ENCODE measurements at regions not wholly inside any gene's neighbourhood (a gene's known extent, or its start where the extent isn't known, plus 50 kb on each side); places are given as distances from the start of the nearest gene placed in this dataset.

DNA sequence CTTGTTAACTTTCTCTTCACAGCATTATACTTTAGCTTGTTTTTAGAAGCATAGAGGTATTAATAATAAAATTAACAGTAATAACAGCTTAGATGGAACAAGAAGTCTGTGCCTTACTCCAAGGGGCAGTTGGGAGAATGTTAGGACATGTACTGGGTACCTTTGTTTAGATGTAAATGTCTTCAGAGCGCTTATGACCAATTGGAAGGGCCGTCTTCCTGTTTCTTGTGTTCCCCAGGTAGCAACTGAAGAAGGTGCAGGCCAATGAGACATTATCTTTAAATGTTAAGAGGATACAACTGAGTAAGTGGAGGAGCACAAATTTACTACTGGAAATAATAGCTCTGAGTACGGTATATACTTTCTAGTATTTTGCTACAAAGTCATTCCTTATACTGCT lies 180.9 kb upstream of the SYT1 start:
- no peak for DNase-seq (ENCODE audit: low read depth)
- TF ChIP-seq CTCF (conservative IDR thresholded peaks at IDR 0.05; ENCODE audit: low read depth, low read length), result no peak
- no peak overlapping the region for H3K4me3 ChIP-seq (ENCODE audit: low read depth, low read length)

DNA sequence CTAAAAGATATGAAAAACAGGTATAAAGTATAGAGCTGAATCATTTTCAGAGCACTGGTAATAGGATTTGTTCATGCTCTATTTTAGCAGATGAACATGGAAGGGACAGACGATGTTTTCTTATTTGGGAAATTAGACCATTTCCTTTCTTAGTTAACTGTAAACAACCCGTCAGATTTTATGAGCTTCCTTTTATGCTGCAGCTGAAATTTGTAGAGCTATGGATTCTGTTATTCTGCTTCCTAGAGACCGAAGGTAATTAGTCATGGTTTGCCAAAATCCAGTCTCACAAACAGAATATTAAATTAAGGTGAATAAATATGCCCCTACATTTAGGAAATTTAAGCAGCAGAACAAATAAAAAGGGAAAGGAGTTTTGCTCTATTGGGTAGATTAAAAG lies 180.2 kb upstream of the SYT1 start:
- H3K4me3 ChIP-seq (ENCODE audit: low read depth, low read length), result no peak overlapping the region
- no peak for DNase-seq (ENCODE audit: low read depth)
- TF ChIP-seq CTCF (conservative IDR thresholded peaks at IDR 0.05; ENCODE audit: low read depth, low read length), result no peak

- TF ChIP-seq CTCF (conservative IDR thresholded peaks at IDR 0.05; ENCODE audit: low read depth, low read length), result no peak
- no peak overlapping the region for H3K4me3 ChIP-seq (ENCODE audit: low read depth, low read length)
- no peak for DNase-seq (ENCODE audit: low read depth)
Observed at GRCh38 chr12:78695749-78696148, 168.8 kb upstream of the SYT1 start.

GRCh38 chr12:78696267-78696666 lies 168.3 kb upstream of the SYT1 start:
- TF ChIP-seq CTCF (conservative IDR thresholded peaks at IDR 0.05; ENCODE audit: low read depth, low read length), result no peak
- no peak for DNase-seq (ENCODE audit: low read depth)

DNA sequence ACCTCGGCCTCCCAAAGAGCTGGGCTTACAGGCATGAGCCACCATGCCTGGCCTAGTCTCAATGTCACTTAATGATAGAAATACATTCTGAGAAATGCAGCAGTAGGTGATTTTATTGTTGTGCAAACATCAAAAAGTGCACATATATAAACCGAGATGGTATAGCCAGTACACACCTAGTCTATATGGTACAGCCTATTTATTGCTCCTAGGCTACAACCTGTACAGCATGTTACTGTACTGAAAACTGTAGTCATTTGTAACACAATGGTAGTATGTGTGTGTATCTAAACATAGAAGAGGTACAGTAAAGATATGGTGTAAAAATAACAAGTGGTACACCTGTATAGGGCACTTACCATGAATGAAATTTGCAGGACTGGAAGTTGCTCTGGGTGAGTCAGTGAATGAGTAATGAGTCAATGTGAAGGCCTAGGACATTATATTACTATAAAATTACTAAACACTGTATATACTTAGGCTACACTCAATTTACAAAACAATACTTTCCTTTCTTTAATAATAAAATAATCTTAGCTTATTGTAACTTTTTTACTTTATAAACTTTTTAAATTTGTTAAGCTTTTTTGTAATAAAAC lies 166.7 kb upstream of the SYT1 start:
- DNase-seq (ENCODE audit: low read depth), result no peak
- TF ChIP-seq CTCF (conservative IDR thresholded peaks at IDR 0.05; ENCODE audit: low read depth, low read length), result no peak
- no peak overlapping the region for H3K4me3 ChIP-seq (ENCODE audit: low read depth, low read length)

More at GRCh38 chr12:78696267-78696666, 168.3 kb upstream of the SYT1 start:
- no peak overlapping the region for H3K4me3 ChIP-seq (ENCODE audit: low read depth, low read length)

GRCh38 chr12:78698747-78699146 lies 165.8 kb upstream of the SYT1 start:
- no peak overlapping the region for H3K4me3 ChIP-seq (ENCODE audit: low read depth, low read length)
- no peak for DNase-seq (ENCODE audit: low read depth)
- no peak for TF ChIP-seq CTCF (conservative IDR thresholded peaks at IDR 0.05; ENCODE audit: low read depth, low read length)

DNA sequence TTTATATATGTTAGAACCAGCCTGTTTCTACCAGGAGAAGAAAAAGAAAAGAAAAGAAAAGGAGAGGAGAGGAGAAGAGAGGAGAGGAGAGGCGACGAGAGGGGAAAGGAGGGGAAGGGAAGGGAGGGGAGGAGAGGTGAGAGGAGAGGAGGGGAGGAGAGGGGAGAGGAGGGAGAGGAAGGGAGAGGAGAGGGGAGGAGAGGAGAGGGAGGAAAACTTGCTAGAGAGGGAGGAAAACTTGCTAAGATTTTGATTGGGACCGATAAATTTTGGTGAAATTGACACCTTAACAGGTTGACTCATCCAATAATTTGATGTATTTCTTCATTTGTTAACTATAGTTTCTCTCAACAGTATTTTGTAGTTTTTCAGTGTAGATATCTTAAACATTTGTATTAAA lies 164.0 kb upstream of the SYT1 start:
- TF ChIP-seq CTCF (conservative IDR thresholded peaks at IDR 0.05; ENCODE audit: low read depth, low read length), result no peak
- no peak for DNase-seq (ENCODE audit: low read depth)
- H3K4me3 ChIP-seq (ENCODE audit: low read depth, low read length), result no peak overlapping the region
